ENCODE measurements at regions not wholly inside any gene's neighbourhood (a gene's known extent, or its start where the extent isn't known, plus 50 kb on each side); places are given as distances from the start of the nearest gene placed in this dataset.

DNA sequence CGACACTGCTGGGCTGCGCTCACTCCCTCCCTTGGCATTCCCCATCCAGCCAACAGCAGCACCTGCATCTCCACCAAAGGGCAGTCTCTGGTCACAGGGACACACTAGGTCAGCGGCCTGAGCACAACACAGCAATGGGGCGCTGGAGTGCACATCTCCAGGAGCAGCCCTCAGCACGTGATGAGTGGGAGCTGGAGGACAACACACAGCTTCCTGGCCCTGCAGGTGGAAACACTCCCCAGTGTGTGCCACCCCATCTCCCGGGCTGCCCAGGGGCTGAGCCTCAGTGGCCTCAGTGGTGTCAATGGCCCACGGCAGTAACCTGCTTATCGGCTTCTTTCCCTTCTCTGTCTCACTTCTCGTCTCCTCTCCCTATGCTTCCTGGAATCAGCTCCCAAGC lies 96.8 kb upstream of the VSTM2B start:
- DNase-seq (ENCODE audit: low spot score in 2 of 2, unreplicated experiment in 2 of 2): no peak
- H3K4me3 Mint-ChIP-seq: no peak overlapping the region
- peaks cover 18% of the 10 kb centered on the region for H3K27me3 Mint-ChIP-seq (ENCODE audit: low read depth)
- TF ChIP-seq, protein P1, sequence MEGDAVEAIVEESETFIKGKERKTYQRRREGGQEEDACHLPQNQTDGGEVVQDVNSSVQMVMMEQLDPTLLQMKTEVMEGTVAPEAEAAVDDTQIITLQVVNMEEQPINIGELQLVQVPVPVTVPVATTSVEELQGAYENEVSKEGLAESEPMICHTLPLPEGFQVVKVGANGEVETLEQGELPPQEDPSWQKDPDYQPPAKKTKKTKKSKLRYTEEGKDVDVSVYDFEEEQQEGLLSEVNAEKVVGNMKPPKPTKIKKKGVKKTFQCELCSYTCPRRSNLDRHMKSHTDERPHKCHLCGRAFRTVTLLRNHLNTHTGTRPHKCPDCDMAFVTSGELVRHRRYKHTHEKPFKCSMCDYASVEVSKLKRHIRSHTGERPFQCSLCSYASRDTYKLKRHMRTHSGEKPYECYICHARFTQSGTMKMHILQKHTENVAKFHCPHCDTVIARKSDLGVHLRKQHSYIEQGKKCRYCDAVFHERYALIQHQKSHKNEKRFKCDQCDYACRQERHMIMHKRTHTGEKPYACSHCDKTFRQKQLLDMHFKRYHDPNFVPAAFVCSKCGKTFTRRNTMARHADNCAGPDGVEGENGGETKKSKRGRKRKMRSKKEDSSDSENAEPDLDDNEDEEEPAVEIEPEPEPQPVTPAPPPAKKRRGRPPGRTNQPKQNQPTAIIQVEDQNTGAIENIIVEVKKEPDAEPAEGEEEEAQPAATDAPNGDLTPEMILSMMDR (IDR thresholded peaks at IDR 0.05; ENCODE audit: unreplicated experiment): no peak
- no peaks in the 10 kb centered on the region for H3K4me1 Mint-ChIP-seq
- H3K9me3 Mint-ChIP-seq: peaks cover 11% of the 10 kb centered on the region
- H3K27ac Mint-ChIP-seq: no peak overlapping the region
- no peaks in the 10 kb centered on the region for H3K36me3 Mint-ChIP-seq

- H3K27me3 Mint-ChIP-seq (ENCODE audit: low read depth): peaks cover 18% of the 10 kb centered on the region
- no peaks in the 10 kb centered on the region for H3K36me3 Mint-ChIP-seq
- no peak overlapping the region for H3K4me3 Mint-ChIP-seq
- no peaks in the 10 kb centered on the region for H3K4me1 Mint-ChIP-seq
- DNase-seq (ENCODE audit: low spot score in 2 of 2, unreplicated experiment in 2 of 2): no peak
- H3K27ac Mint-ChIP-seq: no peak overlapping the region
- TF ChIP-seq, protein P1 (IDR thresholded peaks at IDR 0.05; ENCODE audit: unreplicated experiment): no peak
- H3K9me3 Mint-ChIP-seq: peaks cover 11% of the 10 kb centered on the region
These were observed 96.2 kb upstream of the VSTM2B start for GRCh38 chr19:29429581-29429980.

DNA sequence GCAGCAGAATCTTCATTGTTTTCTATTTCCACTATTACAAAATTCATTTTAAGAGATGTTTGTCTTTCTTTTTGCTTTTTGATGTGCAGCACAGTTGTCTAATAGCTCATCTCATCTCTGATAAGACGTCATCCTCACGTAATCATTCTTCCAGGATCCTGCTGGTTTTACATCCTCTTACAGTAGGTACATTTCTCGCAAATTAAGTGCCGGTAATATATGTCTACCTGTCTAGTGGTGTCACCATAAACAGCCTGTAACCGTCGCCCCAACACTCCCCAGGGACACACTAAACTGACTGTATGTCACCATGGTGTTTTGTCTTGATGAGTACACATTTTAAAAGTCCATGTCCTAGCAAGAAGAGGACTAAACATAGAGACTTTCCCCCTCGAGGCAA lies 94.5 kb upstream of the VSTM2B start:
- TF ChIP-seq, protein P1 (IDR thresholded peaks at IDR 0.05; ENCODE audit: unreplicated experiment): no peak
- no peak overlapping the region for H3K4me3 Mint-ChIP-seq
- no peaks in the 10 kb centered on the region for H3K36me3 Mint-ChIP-seq
- H3K27me3 Mint-ChIP-seq (ENCODE audit: low read depth): peaks cover 23% of the 10 kb centered on the region
- H3K9me3 Mint-ChIP-seq: peaks cover 9% of the 10 kb centered on the region
- DNase-seq (ENCODE audit: low spot score in 2 of 2, unreplicated experiment in 2 of 2): no peak
- H3K4me1 Mint-ChIP-seq: no peaks in the 10 kb centered on the region
- no peak overlapping the region for H3K27ac Mint-ChIP-seq

- no peaks in the 10 kb centered on the region for H3K4me1 Mint-ChIP-seq
- no peak for DNase-seq (ENCODE audit: low spot score in 2 of 2, unreplicated experiment in 2 of 2)
- peaks cover 3% of the 10 kb centered on the region for H3K9me3 Mint-ChIP-seq
- H3K27me3 Mint-ChIP-seq (ENCODE audit: low read depth): peaks cover 23% of the 10 kb centered on the region
- H3K36me3 Mint-ChIP-seq: no peaks in the 10 kb centered on the region
- no peak overlapping the region for H3K4me3 Mint-ChIP-seq
- TF ChIP-seq, protein P1 (IDR thresholded peaks at IDR 0.05; ENCODE audit: unreplicated experiment): no peak
- H3K27ac Mint-ChIP-seq: no peak overlapping the region
These were observed 93.1 kb upstream of the VSTM2B start for GRCh38 chr19:29432677-29433076.

DNA sequence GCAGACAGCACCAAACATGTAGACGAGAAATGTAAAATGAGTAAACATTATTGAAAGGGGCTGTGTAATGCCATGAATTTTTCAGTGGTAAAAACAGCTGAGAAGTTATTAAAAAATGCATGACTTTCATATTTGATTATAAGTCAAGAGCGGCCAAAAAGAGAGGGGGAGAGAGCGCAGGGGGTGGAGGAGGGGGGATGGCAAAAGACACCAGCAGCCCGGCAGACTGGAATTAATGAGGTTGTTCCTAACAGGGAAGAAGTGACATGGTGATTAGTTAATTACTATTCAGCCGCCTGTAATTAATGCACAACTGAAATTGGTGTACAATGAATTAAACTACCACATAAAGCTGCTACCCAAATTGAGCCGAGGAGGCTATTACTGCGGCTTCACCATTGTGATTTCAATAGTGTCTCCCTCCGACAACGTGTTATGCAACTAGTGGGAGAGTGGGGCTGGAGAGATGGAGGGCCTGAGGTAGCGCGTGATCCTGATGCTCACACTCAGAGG lies 89.1 kb upstream of the VSTM2B start:
- TF ChIP-seq, protein P1 (IDR thresholded peaks at IDR 0.05; ENCODE audit: unreplicated experiment): no peak
- Mint-ChIP-seq H3K4me1 (no peaks in the 10 kb centered on the region), H3K9me3 (peaks cover 7% of the 10 kb centered on the region)

DNA sequence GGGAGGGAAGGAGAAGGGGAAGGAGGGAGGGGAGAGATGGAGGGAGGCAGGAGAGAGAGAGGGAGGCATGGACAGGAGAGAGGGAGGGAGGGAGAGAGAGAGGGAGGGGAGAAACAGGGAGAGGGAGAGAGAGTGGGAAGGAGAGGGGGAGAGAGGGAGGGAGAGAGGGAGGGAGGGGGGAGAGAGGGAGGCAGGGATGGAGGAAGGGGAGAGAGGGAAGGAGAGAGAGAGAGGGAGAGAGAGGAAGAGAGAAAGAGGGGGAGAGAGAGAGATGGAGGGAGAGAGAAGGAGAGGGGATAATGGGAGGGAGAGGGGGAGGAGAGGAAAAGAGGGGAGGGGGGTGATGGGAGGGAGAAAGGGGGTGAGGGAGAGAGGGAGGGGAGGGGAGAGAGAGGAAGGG lies 86.8 kb upstream of the VSTM2B start:
- peaks cover 4% of the 10 kb centered on the region for H3K27me3 Mint-ChIP-seq (ENCODE audit: low read depth)
- no peak overlapping the region for H3K27ac Mint-ChIP-seq
- no peak overlapping the region for H3K4me3 Mint-ChIP-seq
- peaks cover 7% of the 10 kb centered on the region for H3K9me3 Mint-ChIP-seq
- no peak for DNase-seq (ENCODE audit: low spot score in 2 of 2, unreplicated experiment in 2 of 2)
- no peaks in the 10 kb centered on the region for H3K36me3 Mint-ChIP-seq
- no peaks in the 10 kb centered on the region for H3K4me1 Mint-ChIP-seq
- TF ChIP-seq, protein P1 (IDR thresholded peaks at IDR 0.05; ENCODE audit: unreplicated experiment): no peak

More for the DNA sequence above, 89.1 kb upstream of the VSTM2B start:
- Mint-ChIP-seq H3K27ac (no peak overlapping the region), H3K36me3 (no peaks in the 10 kb centered on the region), H3K4me3 (no peak overlapping the region), H3K27me3 (ENCODE audit: low read depth) (peaks cover 10% of the 10 kb centered on the region)
- DNase-seq (ENCODE audit: low spot score in 2 of 2, unreplicated experiment in 2 of 2): no peak
